Neutrophil (primary cell): ENCODE measurements at regions not wholly inside any gene's neighbourhood (a gene's known extent, or its start where the extent isn't known, plus 50 kb on each side); places are given as distances from the start of the nearest gene placed in this dataset.

ENCODE experiments used
- H3K27ac ChIP-seq: fragments of 200-600 bp; sonication (generic); 2 replicates; pipeline ENCODE4 v1.5.1; 2016; ENCODE audit warnings: mild to moderate bottlenecking, moderate library complexity
- H3K27me3 ChIP-seq: fragments of 200-600 bp; sonication (generic); 2 replicates; pipeline ENCODE4 v1.6.0; 2016; ENCODE audit warnings: mild to moderate bottlenecking
- H3K36me3 ChIP-seq: fragments of 200-600 bp; sonication (generic); 2 replicates; pipeline ENCODE4 v1.5.1; 2017
- H3K4me1 ChIP-seq, 2 experiments: fragments of 200-600 bp in 1 of 2; sonication (generic) in 1 of 2; 1 replicate in 1 of 2; 2 replicates in 1 of 2; pipeline versions ENCODE4 v1.5.1 to v1.6.1; 2013 to 2016; ENCODE audit warnings: low read depth in 1 of 2, low read length in 1 of 2, mild to moderate bottlenecking in 1 of 2, moderate library complexity in 1 of 2; ENCODE audit not compliant: control insufficient read depth in 1 of 2, insufficient read depth in 1 of 2
- H3K4me3 ChIP-seq, 2 experiments: fragments of 200-600 bp in 1 of 2; sonication (generic) in 1 of 2; 1 replicate in 1 of 2; 2 replicates in 1 of 2; pipeline ENCODE4 v1.5.1; 2013 to 2016; ENCODE audit warnings: low read depth in 1 of 2, low read length in 1 of 2, mild to moderate bottlenecking in 1 of 2, moderate library complexity in 1 of 2
- H3K9me3 ChIP-seq: fragments of 200-600 bp; sonication (generic); 2 replicates; pipeline ENCODE4 v1.5.1; 2016
- CTCF ChIP-seq: fragments of 200-600 bp; sonication (generic); IDR thresholded peaks from 2 replicates; pipeline ENCODE4 v1.5.1; 2016; ENCODE audit warnings: antibody characterized with exemption

- no peaks in the 10 kb centered on the region for H3K27me3 ChIP-seq
- no peaks in the 10 kb centered on the region for H3K9me3 ChIP-seq
- no peaks in the 10 kb centered on the region for H3K36me3 ChIP-seq
- H3K4me3 ChIP-seq: no peak overlapping the region
- TF ChIP-seq CTCF: no peak
- no peaks in the 10 kb centered on the region for H3K4me1 ChIP-seq
- H3K27ac ChIP-seq: no peak overlapping the region
These were observed 173.4 kb upstream of the SHH start for GRCh38 chr7:155985518-155986250.

- H3K27ac ChIP-seq: no peak overlapping the region
- no peaks in the 10 kb centered on the region for H3K9me3 ChIP-seq
- H3K27me3 ChIP-seq: no peaks in the 10 kb centered on the region
- no peak overlapping the region for H3K4me3 ChIP-seq
- H3K36me3 ChIP-seq: no peaks in the 10 kb centered on the region
- no peak for TF ChIP-seq CTCF
- no peaks in the 10 kb centered on the region for H3K4me1 ChIP-seq
These were observed 172.5 kb upstream of the SHH start for GRCh38 chr7:155984609-155985405.

GRCh38 chr7:155984028-155984580 is 171.8 kb upstream of the SHH start:
- TF ChIP-seq CTCF: no peak
- no peak overlapping the region for H3K4me3 ChIP-seq
- H3K9me3 ChIP-seq: no peaks in the 10 kb centered on the region
- H3K27me3 ChIP-seq: no peaks in the 10 kb centered on the region
- H3K36me3 ChIP-seq: no peaks in the 10 kb centered on the region
- H3K27ac ChIP-seq: no peak overlapping the region
- no peaks in the 10 kb centered on the region for H3K4me1 ChIP-seq

- TF ChIP-seq CTCF: no peak
- H3K27me3 ChIP-seq: no peaks in the 10 kb centered on the region
- H3K9me3 ChIP-seq: no peaks in the 10 kb centered on the region
- no peak overlapping the region for H3K4me3 ChIP-seq
- no peaks in the 10 kb centered on the region for H3K36me3 ChIP-seq
- H3K4me1 ChIP-seq: no peaks in the 10 kb centered on the region
- no peak overlapping the region for H3K27ac ChIP-seq
These were observed 171.0 kb upstream of the SHH start for GRCh38 chr7:155983176-155983815.

GRCh38 chr7:155981703-155982102 is 169.4 kb upstream of the SHH start:
- no peak overlapping the region for H3K27ac ChIP-seq
- no peak overlapping the region for H3K4me3 ChIP-seq
- TF ChIP-seq CTCF: no peak
- no peaks in the 10 kb centered on the region for H3K36me3 ChIP-seq
- no peaks in the 10 kb centered on the region for H3K4me1 ChIP-seq
- no peaks in the 10 kb centered on the region for H3K9me3 ChIP-seq
- no peaks in the 10 kb centered on the region for H3K27me3 ChIP-seq
